A673 (cell line): ENCODE measurements at regions not wholly inside any gene's neighbourhood (a gene's known extent, or its start where the extent isn't known, plus 50 kb on each side); places are given as distances from the start of the nearest gene placed in this dataset.

Experiments
- BruUV-seq: library from RNA; stranded (reverse); fragments of 400-500 nt; replicated peaks from 2 replicates; lab custom pipeline; 2021; lab: Mats Ljungman, UMichigan
- CTCF ChIA-PET: fragments of 300-600 bp; sonication (Branson Sonifier 250); formaldehyde crosslinking; loops from one replicate; lab custom pipeline; 2022; ENCODE audit warnings: antibody characterized with exemption; lab: Charles Lee
- POLR2A ChIA-PET: fragments of 300-600 bp; sonication (Branson Sonifier 250); formaldehyde crosslinking; loops from one replicate; lab custom pipeline; 2022; ENCODE audit warnings: antibody characterized with exemption; ENCODE audit not compliant: low non-redundant PET; lab: Charles Lee
- DNase-seq: peaks from one replicate; pipeline ENCODE4 v3.0.0-alpha.2; 2015; ENCODE audit warnings: low spot score
- H3K27ac ChIP-seq: fragments of 200-600 bp; sonication (generic); 2 replicates; pipeline ENCODE4 v1.5.1; 2016; ENCODE audit warnings: mixed run types, low read depth, mild to moderate bottlenecking, mixed read lengths, antibody characterized with exemption, low read length; ENCODE audit not compliant: poor library complexity, severe bottlenecking
- H3K27me3 ChIP-seq: fragments of 200-600 bp; sonication (generic); replicated peaks from 2 replicates; pipeline ENCODE4 v1.6.1; 2017; ENCODE audit warnings: mixed run types, low read depth, mild to moderate bottlenecking, mixed read lengths, antibody characterized with exemption, low read length; ENCODE audit not compliant: insufficient read depth, poor library complexity
- H3K36me3 ChIP-seq: fragments of 200-600 bp; sonication (generic); 2 replicates; pipeline ENCODE4 v1.6.1; 2016; ENCODE audit warnings: mixed run types, mild to moderate bottlenecking, mixed read lengths, antibody characterized with exemption, low read length; ENCODE audit not compliant: insufficient read depth, poor library complexity, severe bottlenecking
- H3K4me1 ChIP-seq: fragments of 200-600 bp; sonication (generic); 2 replicates; pipeline ENCODE4 v1.6.1; 2017; ENCODE audit warnings: mixed run types, mild to moderate bottlenecking, mixed read lengths, antibody characterized with exemption, low read length; ENCODE audit not compliant: insufficient read depth, poor library complexity, severe bottlenecking
- H3K4me3 ChIP-seq: fragments of 200-600 bp; sonication (generic); 2 replicates; pipeline ENCODE4 v1.5.1; 2016; ENCODE audit warnings: low read depth, mixed run types, mild to moderate bottlenecking, mixed read lengths, low read length; ENCODE audit not compliant: poor library complexity, severe bottlenecking
- H3K9me3 ChIP-seq: fragments of 200-600 bp; sonication (generic); 2 replicates; pipeline ENCODE4 v1.6.1; 2016; ENCODE audit warnings: mixed run types, low read depth, mild to moderate bottlenecking, mixed read lengths, antibody characterized with exemption, low read length; ENCODE audit not compliant: poor library complexity, severe bottlenecking
- EZH2 ChIP-seq: fragments of 200-600 bp; sonication (generic); IDR thresholded peaks from 2 replicates; pipeline ENCODE4 v1.6.1; 2017; ENCODE audit warnings: borderline replicate concordance, low read depth, mild to moderate bottlenecking, mixed read lengths, antibody characterized with exemption, low read length; ENCODE audit not compliant: poor library complexity, severe bottlenecking
- intact Hi-C: fragments of 100-400 bp; cut with micrococcal nuclease; formaldehyde crosslinking; loops from one replicate; pipeline ENCODE4 v1.10.0; 2022; ENCODE audit not compliant: unreplicated experiment
- TF ChIP-seq, protein P1 (sequence below): fragments of 300-800, 200-600 bp; sonication (generic); conservative IDR thresholded peaks from 2 replicates; pipeline ENCODE4 v1.5.1; 2017; ENCODE audit warnings: low read depth, mild to moderate bottlenecking, antibody characterized with exemption, low read length, moderate library complexity, mixed read lengths

- CTCF ChIA-PET = no interaction called here
- TF ChIP-seq EZH2 = no peak
- TF ChIP-seq, protein P1, sequence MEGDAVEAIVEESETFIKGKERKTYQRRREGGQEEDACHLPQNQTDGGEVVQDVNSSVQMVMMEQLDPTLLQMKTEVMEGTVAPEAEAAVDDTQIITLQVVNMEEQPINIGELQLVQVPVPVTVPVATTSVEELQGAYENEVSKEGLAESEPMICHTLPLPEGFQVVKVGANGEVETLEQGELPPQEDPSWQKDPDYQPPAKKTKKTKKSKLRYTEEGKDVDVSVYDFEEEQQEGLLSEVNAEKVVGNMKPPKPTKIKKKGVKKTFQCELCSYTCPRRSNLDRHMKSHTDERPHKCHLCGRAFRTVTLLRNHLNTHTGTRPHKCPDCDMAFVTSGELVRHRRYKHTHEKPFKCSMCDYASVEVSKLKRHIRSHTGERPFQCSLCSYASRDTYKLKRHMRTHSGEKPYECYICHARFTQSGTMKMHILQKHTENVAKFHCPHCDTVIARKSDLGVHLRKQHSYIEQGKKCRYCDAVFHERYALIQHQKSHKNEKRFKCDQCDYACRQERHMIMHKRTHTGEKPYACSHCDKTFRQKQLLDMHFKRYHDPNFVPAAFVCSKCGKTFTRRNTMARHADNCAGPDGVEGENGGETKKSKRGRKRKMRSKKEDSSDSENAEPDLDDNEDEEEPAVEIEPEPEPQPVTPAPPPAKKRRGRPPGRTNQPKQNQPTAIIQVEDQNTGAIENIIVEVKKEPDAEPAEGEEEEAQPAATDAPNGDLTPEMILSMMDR = no peak
- Histone ChIP-seq H3K27me3 (no peaks in the 10 kb centered on the region), H3K9me3 (no peaks in the 10 kb centered on the region), H3K27ac (no peak overlapping the region), H3K4me3 (no peak overlapping the region), H3K4me1 (peaks cover 3% of the 10 kb centered on the region), H3K36me3 (no peaks in the 10 kb centered on the region)
- no TSS peak for BruUV-seq
- no peak for DNase-seq
- POLR2A ChIA-PET = no interaction called here
- intact Hi-C loops = no loop called here
Measured at GRCh38 chr11:45484326-45484883, 181.0 kb downstream of the CHST1 start.

- Histone ChIP-seq H3K36me3 (no peaks in the 10 kb centered on the region), H3K9me3 (no peaks in the 10 kb centered on the region), H3K4me1 (peaks cover 3% of the 10 kb centered on the region), H3K4me3 (no peak overlapping the region), H3K27me3 (no peaks in the 10 kb centered on the region), H3K27ac (no peak overlapping the region)
- no peak for TF ChIP-seq EZH2
- TF ChIP-seq, protein P1 = no peak
- POLR2A ChIA-PET = no interaction called here
- BruUV-seq = no TSS peak
- CTCF ChIA-PET = no interaction called here
- DNase-seq = no peak
- intact Hi-C loops = no loop called here
Measured at GRCh38 chr11:45483416-45483815, 182.0 kb downstream of the CHST1 start.

DNA sequence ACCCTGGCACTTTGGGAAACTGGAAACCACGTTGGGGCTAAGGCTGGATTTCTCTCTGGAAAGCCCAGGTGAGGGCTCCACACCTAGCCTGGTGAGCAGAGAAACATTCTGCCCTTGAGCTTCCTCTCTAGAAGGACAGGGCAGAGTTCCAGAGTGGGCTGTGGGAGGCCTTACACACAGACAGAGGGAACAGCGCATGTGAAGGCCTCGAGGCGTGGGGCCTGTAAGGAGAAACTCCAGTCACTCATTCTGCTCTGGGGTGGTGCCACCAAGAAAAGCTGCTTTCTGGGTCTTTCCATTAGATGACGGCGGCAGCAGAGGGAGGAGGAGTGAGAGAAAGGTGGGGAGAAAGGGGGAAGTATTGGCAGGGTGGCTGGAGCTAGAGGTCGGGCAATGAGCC is 183.1 kb downstream of the CHST1 start:
- peaks cover 3% of the 10 kb centered on the region for H3K4me1 ChIP-seq
- H3K4me3 ChIP-seq = no peak overlapping the region
- no peaks in the 10 kb centered on the region for H3K9me3 ChIP-seq
- TF ChIP-seq EZH2 = no peak
- TF ChIP-seq, protein P1 = no peak
- no peak overlapping the region for H3K27ac ChIP-seq
- ChIA-PET POLR2A (no interaction called here), CTCF (no interaction called here)
- no peaks in the 10 kb centered on the region for H3K27me3 ChIP-seq
- DNase-seq = no peak
- no TSS peak for BruUV-seq
- intact Hi-C loops = no loop called here
- H3K36me3 ChIP-seq = no peaks in the 10 kb centered on the region
